ENCODE measurements at regions not wholly inside any gene's neighbourhood (a gene's known extent, or its start where the extent isn't known, plus 50 kb on each side); places are given as distances from the start of the nearest gene placed in this dataset.
A peak's percentile ranks its signal among the peaks of the same experiment; 100 is the strongest.

GRCh38 chr20:46803123-46804020 lies 91.3 kb upstream of the EYA2 start:
- no peak for DNase-seq (ENCODE audit: extremely low spot score)
- 73% methylated on average over 12 of the region's 12 CpGs for WGBS
- no peaks in the 10 kb centered on the region for H3K4me1 ChIP-seq (ENCODE audit: insufficient read depth)

GRCh38 chr20:46804126-46804525 lies 90.5 kb upstream of the EYA2 start:
- 89% methylated on average over 3 of the region's 3 CpGs for WGBS

More at GRCh38 chr20:46803123-46804020, 91.3 kb upstream of the EYA2 start:
- Histone ChIP-seq H3K27ac (ENCODE audit: low read depth) (no peak overlapping the region), H3K36me3 (ENCODE audit: insufficient read depth) (no peaks in the 10 kb centered on the region), H3K4me3 (ENCODE audit: low read depth, low read length) (no peak overlapping the region)

GRCh38 chr20:46805836-46806235 lies 88.8 kb upstream of the EYA2 start:
- H3K4me1 ChIP-seq (ENCODE audit: insufficient read depth) = no peaks in the 10 kb centered on the region
- H3K27ac ChIP-seq (ENCODE audit: low read depth) = no peak overlapping the region
- WGBS = 96% methylated on average over 9 of the region's 9 CpGs
- H3K4me3 ChIP-seq (ENCODE audit: low read depth, low read length) = no peak overlapping the region
- no peaks in the 10 kb centered on the region for H3K36me3 ChIP-seq (ENCODE audit: insufficient read depth)
- DNase-seq (ENCODE audit: extremely low spot score) = no peak

More at GRCh38 chr20:46804126-46804525, 90.5 kb upstream of the EYA2 start:
- no peaks in the 10 kb centered on the region for H3K4me1 ChIP-seq (ENCODE audit: insufficient read depth)
- no peaks in the 10 kb centered on the region for H3K36me3 ChIP-seq (ENCODE audit: insufficient read depth)
- no peak overlapping the region for H3K27ac ChIP-seq (ENCODE audit: low read depth)
- H3K4me3 ChIP-seq (ENCODE audit: low read depth, low read length) = no peak overlapping the region
- DNase-seq (ENCODE audit: extremely low spot score) = no peak

- no peaks in the 10 kb centered on the region for H3K36me3 ChIP-seq (ENCODE audit: insufficient read depth)
- no peak overlapping the region for H3K27ac ChIP-seq (ENCODE audit: low read depth)
- no peak overlapping the region for H3K4me3 ChIP-seq (ENCODE audit: low read depth, low read length)
- no peaks in the 10 kb centered on the region for H3K4me1 ChIP-seq (ENCODE audit: insufficient read depth)
- DNase-seq (ENCODE audit: extremely low spot score) = no peak
- 84% methylated on average over 6 of the region's 6 CpGs for WGBS
Measured at GRCh38 chr20:46807998-46808397, 86.6 kb upstream of the EYA2 start.

- no peaks in the 10 kb centered on the region for H3K4me1 ChIP-seq (ENCODE audit: insufficient read depth)
- no peaks in the 10 kb centered on the region for H3K36me3 ChIP-seq (ENCODE audit: insufficient read depth)
- no peak overlapping the region for H3K27ac ChIP-seq (ENCODE audit: low read depth)
- H3K4me3 ChIP-seq (ENCODE audit: low read depth, low read length) = no peak overlapping the region
- WGBS = 33% methylated on average over 1 of the region's 1 CpG
- DNase-seq (ENCODE audit: extremely low spot score) = no peak
Measured at GRCh38 chr20:46808565-46808964, 86.1 kb upstream of the EYA2 start.

GRCh38 chr20:46809706-46810360 lies 84.8 kb upstream of the EYA2 start:
- no peak for DNase-seq (ENCODE audit: extremely low spot score)
- H3K4me1 ChIP-seq (ENCODE audit: insufficient read depth) = no peaks in the 10 kb centered on the region
- H3K27ac ChIP-seq (ENCODE audit: low read depth) = no peak overlapping the region
- no peak overlapping the region for H3K4me3 ChIP-seq (ENCODE audit: low read depth, low read length)
- WGBS = 86% methylated on average over 12 of the region's 12 CpGs
- no peaks in the 10 kb centered on the region for H3K36me3 ChIP-seq (ENCODE audit: insufficient read depth)

GRCh38 chr20:46810448-46811223 lies 84.0 kb upstream of the EYA2 start:
- no peak overlapping the region for H3K27ac ChIP-seq (ENCODE audit: low read depth)
- no peaks in the 10 kb centered on the region for H3K36me3 ChIP-seq (ENCODE audit: insufficient read depth)
- WGBS = 41% methylated on average over 20 of the region's 20 CpGs
- H3K4me3 ChIP-seq (ENCODE audit: low read depth, low read length) = no peak overlapping the region
- no peak for DNase-seq (ENCODE audit: extremely low spot score)
- H3K4me1 ChIP-seq (ENCODE audit: insufficient read depth) = no peaks in the 10 kb centered on the region

- no peaks in the 10 kb centered on the region for H3K4me1 ChIP-seq (ENCODE audit: insufficient read depth)
- WGBS = 11% methylated on average over 54 of the region's 54 CpGs
- no peak for DNase-seq (ENCODE audit: extremely low spot score)
- no peak overlapping the region for H3K27ac ChIP-seq (ENCODE audit: low read depth)
- no peaks in the 10 kb centered on the region for H3K36me3 ChIP-seq (ENCODE audit: insufficient read depth)
- H3K4me3 ChIP-seq (ENCODE audit: low read depth, low read length) = no peak overlapping the region
Measured at GRCh38 chr20:46811224-46812084, 83.2 kb upstream of the EYA2 start.

GRCh38 chr20:46814366-46815232 lies 80.0 kb upstream of the EYA2 start:
- 50% methylated on average over 8 of the region's 8 CpGs for WGBS
- DNase-seq (ENCODE audit: extremely low spot score) = peak; percentile 21
- H3K4me3 ChIP-seq (ENCODE audit: low read depth, low read length) = no peak overlapping the region
- no peak overlapping the region for H3K27ac ChIP-seq (ENCODE audit: low read depth)
- no peaks in the 10 kb centered on the region for H3K4me1 ChIP-seq (ENCODE audit: insufficient read depth)
- H3K36me3 ChIP-seq (ENCODE audit: insufficient read depth) = no peaks in the 10 kb centered on the region

GRCh38 chr20:46816097-46816496 lies 78.5 kb upstream of the EYA2 start:
- H3K4me1 ChIP-seq (ENCODE audit: insufficient read depth) = no peaks in the 10 kb centered on the region
- DNase-seq (ENCODE audit: extremely low spot score) = no peak
- H3K36me3 ChIP-seq (ENCODE audit: insufficient read depth) = no peaks in the 10 kb centered on the region
- 79% methylated on average over 5 of the region's 5 CpGs for WGBS
- H3K27ac ChIP-seq (ENCODE audit: low read depth) = no peak overlapping the region
- H3K4me3 ChIP-seq (ENCODE audit: low read depth, low read length) = no peak overlapping the region

- H3K36me3 ChIP-seq (ENCODE audit: insufficient read depth) = no peaks in the 10 kb centered on the region
- H3K27ac ChIP-seq (ENCODE audit: low read depth) = no peak overlapping the region
- no peaks in the 10 kb centered on the region for H3K4me1 ChIP-seq (ENCODE audit: insufficient read depth)
- WGBS = 29% methylated on average over 8 of the region's 8 CpGs
- H3K4me3 ChIP-seq (ENCODE audit: low read depth, low read length) = no peak overlapping the region
- no peak for DNase-seq (ENCODE audit: extremely low spot score)
Measured at GRCh38 chr20:46816886-46817638, 77.6 kb upstream of the EYA2 start.

GRCh38 chr20:46820682-46821081 lies 74.0 kb upstream of the EYA2 start:
- H3K4me1 ChIP-seq (ENCODE audit: insufficient read depth) = no peaks in the 10 kb centered on the region
- H3K27ac ChIP-seq (ENCODE audit: low read depth) = no peak overlapping the region
- DNase-seq (ENCODE audit: extremely low spot score) = no peak
- no peaks in the 10 kb centered on the region for H3K36me3 ChIP-seq (ENCODE audit: insufficient read depth)
- no peak overlapping the region for H3K4me3 ChIP-seq (ENCODE audit: low read depth, low read length)
- WGBS = 73% methylated on average over 3 of the region's 3 CpGs

Data from urinary bladder (tissue), 3 donors.